ENCODE measurements at regions not wholly inside any gene's neighbourhood (a gene's known extent, or its start where the extent isn't known, plus 50 kb on each side); places are given as distances from the start of the nearest gene placed in this dataset.

DNA sequence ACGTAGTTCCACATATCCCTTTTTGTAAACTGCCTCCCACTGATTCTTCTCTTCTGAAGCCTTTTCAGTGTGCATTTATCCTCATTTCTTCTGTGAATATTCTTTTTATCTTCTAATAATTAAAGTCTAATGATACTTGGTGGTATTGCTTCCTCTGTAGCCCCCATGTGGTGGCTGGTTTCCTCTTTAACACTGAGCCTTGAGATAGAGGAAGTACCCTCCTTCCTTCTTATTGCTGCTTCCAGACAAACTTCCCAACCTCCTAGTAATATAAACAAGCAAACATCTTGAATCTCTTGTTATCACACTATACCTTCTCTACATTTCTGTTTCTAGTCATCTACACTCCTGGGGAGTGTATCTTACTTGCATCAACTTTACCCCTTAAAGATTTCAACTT, 310.5 kb upstream of the GIMD1 start:
- TF ChIP-seq ZFX (IDR thresholded peaks at IDR 0.05; ENCODE audit: borderline replicate concordance) = no peak
- TF ChIP-seq, protein P1, sequence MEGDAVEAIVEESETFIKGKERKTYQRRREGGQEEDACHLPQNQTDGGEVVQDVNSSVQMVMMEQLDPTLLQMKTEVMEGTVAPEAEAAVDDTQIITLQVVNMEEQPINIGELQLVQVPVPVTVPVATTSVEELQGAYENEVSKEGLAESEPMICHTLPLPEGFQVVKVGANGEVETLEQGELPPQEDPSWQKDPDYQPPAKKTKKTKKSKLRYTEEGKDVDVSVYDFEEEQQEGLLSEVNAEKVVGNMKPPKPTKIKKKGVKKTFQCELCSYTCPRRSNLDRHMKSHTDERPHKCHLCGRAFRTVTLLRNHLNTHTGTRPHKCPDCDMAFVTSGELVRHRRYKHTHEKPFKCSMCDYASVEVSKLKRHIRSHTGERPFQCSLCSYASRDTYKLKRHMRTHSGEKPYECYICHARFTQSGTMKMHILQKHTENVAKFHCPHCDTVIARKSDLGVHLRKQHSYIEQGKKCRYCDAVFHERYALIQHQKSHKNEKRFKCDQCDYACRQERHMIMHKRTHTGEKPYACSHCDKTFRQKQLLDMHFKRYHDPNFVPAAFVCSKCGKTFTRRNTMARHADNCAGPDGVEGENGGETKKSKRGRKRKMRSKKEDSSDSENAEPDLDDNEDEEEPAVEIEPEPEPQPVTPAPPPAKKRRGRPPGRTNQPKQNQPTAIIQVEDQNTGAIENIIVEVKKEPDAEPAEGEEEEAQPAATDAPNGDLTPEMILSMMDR (IDR thresholded peaks at IDR 0.05) = no peak

GRCh38 chr4:106677213-106677612, 308.6 kb upstream of the GIMD1 start:
- TF ChIP-seq, protein P1 (IDR thresholded peaks at IDR 0.05) = no peak
- no peak for TF ChIP-seq ZFX (IDR thresholded peaks at IDR 0.05; ENCODE audit: borderline replicate concordance)
- H3K27ac ChIP-seq = no peak overlapping the region

More for the DNA sequence above, 310.5 kb upstream of the GIMD1 start:
- no peak overlapping the region for H3K27ac ChIP-seq

DNA sequence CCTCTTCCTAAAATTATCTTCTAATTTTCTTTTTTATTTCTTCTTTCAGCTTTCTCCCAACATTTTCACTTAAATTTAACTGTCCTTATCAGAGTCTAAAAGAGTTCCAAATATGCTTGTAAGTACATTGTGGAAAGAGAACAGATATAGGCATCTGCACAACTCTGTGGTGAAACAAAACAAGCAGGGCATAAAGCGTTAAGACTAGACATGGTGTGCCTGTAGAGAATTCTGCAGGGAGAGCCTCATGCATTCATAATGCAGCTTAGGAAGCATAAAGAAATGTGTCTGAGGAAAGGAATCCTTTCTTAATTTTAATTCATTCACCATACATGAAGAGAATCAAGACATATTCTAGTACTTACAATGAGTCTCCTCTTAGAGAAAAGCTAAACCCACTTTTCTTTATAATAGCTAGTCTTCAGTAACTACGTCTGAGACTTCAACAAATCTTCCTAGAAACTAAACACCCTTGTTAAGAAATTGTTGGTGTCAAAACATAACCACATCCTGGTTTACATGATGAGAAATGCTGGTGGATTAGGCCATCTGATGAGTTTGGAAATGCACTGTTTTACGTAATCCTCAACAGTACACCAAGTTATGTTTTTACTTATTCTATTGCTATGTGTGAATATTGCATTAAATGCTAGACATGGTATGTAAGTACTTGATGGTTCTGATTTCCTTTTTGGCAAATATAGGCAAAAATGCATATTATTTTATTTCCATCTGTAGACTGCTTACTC, 307.8 kb upstream of the GIMD1 start:
- H3K27ac ChIP-seq = no peak overlapping the region
- TF ChIP-seq, protein P1 (IDR thresholded peaks at IDR 0.05) = no peak
- no peak for TF ChIP-seq ZFX (IDR thresholded peaks at IDR 0.05; ENCODE audit: borderline replicate concordance)

DNA sequence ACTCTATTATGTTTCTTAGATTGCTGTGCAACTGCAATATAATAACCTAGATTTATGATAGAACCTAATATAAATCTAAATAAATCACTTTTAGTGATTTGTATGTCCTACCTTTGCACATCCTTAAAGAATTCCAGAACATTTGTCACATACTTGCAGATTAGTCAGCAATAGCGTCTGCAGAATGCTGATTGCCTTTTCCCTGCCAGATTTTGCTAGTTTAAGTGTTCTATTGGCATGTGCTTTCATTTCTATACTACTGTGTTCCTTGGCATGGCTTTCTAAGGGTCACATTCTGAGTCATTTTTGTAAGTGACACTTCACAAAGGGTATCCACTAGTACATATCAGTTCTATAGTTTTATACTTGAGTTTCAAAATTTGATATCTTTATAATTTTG, 303.1 kb upstream of the GIMD1 start:
- no peak overlapping the region for H3K27ac ChIP-seq
- TF ChIP-seq, protein P1 (IDR thresholded peaks at IDR 0.05) = no peak
- TF ChIP-seq ZFX (IDR thresholded peaks at IDR 0.05; ENCODE audit: borderline replicate concordance) = no peak

- no peak for TF ChIP-seq ZFX (IDR thresholded peaks at IDR 0.05; ENCODE audit: borderline replicate concordance)
- TF ChIP-seq, protein P1 (IDR thresholded peaks at IDR 0.05) = no peak
- no peak overlapping the region for H3K27ac ChIP-seq
Measured at GRCh38 chr4:106670976-106671375, 302.4 kb upstream of the GIMD1 start.

GRCh38 chr4:106659371-106659770, 290.8 kb upstream of the GIMD1 start:
- TF ChIP-seq, protein P1 (IDR thresholded peaks at IDR 0.05) = no peak
- no peak for TF ChIP-seq ZFX (IDR thresholded peaks at IDR 0.05; ENCODE audit: borderline replicate concordance)
- no peak overlapping the region for H3K27ac ChIP-seq

- TF ChIP-seq, protein P1 (IDR thresholded peaks at IDR 0.05) = no peak
- no peak for TF ChIP-seq ZFX (IDR thresholded peaks at IDR 0.05; ENCODE audit: borderline replicate concordance)
- H3K27ac ChIP-seq = no peak overlapping the region
Measured at GRCh38 chr4:106652095-106652494, 283.5 kb upstream of the GIMD1 start.
